ENCODE measurements at regions not wholly inside any gene's neighbourhood (a gene's known extent, or its start where the extent isn't known, plus 50 kb on each side); places are given as distances from the start of the nearest gene placed in this dataset.

DNA sequence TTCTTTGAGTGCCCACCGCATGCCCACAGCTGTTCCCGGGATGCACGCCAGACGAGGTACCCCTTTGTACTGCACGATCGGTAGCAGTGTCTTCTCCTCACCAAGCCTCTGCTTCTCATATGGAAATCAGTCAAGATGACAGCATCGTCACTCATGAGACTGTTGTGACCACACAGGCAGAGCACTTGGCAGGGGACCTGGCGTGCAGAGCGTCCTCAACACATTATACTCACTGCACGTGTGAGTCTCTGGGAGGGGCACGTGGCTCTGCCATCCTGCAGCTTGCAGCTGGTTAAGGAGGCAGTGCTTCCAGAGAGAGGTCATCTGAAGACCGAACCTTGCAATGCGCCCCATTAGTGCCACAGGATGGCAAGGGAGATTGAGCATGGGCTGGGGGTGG, 266.8 kb downstream of the NPHP4 start:
- Mint-ChIP-seq H3K4me3 (ENCODE audit: unreplicated experiment) (no peak overlapping the region), H3K36me3 (ENCODE audit: insufficient read depth, unreplicated experiment) (no peaks in the 10 kb centered on the region), H3K4me1 (ENCODE audit: low read depth, unreplicated experiment) (peaks cover 23% of the 10 kb centered on the region), H3K27ac (ENCODE audit: unreplicated experiment) (peak overlapping the region; percentile 45), H3K9me3 (ENCODE audit: unreplicated experiment) (peaks cover 11% of the 10 kb centered on the region), H3K27me3 (ENCODE audit: insufficient read depth, unreplicated experiment) (no peaks in the 10 kb centered on the region)
- ChIA-PET POLR2A (no interaction called here), CTCF (no interaction called here)
- Histone ChIP-seq H3K36me3 (ENCODE audit: control insufficient read depth, insufficient read depth, low read length) (no peaks in the 10 kb centered on the region), H3K4me1 (peaks cover 40% of the 10 kb centered on the region), H3K9me3 (peaks cover 5% of the 10 kb centered on the region; the same call in 1 of the 2 replicates), H3K27me3 (replicated peaks; ENCODE audit: control insufficient read depth, insufficient read depth, low read length) (no peaks in the 10 kb centered on the region), H3K4me3 (ENCODE audit: low read depth, low read length) (no peak overlapping the region)
- no peak for DNase-seq
- BruUV-seq (replicated peaks) = no TSS peak
- intact Hi-C loops (cut with micrococcal nuclease; ENCODE audit: unreplicated experiment) = no loop called here
- TF ChIP-seq, protein P1, sequence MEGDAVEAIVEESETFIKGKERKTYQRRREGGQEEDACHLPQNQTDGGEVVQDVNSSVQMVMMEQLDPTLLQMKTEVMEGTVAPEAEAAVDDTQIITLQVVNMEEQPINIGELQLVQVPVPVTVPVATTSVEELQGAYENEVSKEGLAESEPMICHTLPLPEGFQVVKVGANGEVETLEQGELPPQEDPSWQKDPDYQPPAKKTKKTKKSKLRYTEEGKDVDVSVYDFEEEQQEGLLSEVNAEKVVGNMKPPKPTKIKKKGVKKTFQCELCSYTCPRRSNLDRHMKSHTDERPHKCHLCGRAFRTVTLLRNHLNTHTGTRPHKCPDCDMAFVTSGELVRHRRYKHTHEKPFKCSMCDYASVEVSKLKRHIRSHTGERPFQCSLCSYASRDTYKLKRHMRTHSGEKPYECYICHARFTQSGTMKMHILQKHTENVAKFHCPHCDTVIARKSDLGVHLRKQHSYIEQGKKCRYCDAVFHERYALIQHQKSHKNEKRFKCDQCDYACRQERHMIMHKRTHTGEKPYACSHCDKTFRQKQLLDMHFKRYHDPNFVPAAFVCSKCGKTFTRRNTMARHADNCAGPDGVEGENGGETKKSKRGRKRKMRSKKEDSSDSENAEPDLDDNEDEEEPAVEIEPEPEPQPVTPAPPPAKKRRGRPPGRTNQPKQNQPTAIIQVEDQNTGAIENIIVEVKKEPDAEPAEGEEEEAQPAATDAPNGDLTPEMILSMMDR (IDR thresholded peaks at IDR 0.05; ENCODE audit: insufficient read depth in 1 of 2, low read depth in 1 of 2, low read length in 1 of 2, severe bottlenecking in 1 of 2, unreplicated experiment in 1 of 2) = no peak

DNA sequence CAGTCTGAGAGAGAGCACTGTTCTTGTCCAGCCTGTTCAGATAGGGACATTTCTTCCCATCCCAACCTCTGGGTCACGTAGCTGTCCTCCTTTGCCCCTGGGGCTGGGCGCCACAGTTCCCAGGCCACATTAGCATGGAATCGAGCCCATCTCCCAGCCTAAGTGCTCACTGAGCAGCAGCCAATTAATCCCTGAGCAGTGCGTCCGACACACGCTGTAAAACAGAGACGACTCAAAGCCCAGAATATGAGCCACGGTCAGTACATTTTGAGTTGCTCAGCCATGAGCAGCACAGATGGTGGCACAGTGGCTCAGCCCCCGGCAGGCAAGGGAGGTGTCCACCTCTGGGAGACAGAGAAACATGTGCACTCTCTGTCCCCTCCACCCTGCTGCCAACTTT, 267.4 kb downstream of the NPHP4 start:
- Mint-ChIP-seq H3K27me3 (ENCODE audit: insufficient read depth, unreplicated experiment) (no peaks in the 10 kb centered on the region), H3K4me1 (ENCODE audit: low read depth, unreplicated experiment) (peaks cover 18% of the 10 kb centered on the region), H3K9me3 (ENCODE audit: unreplicated experiment) (peaks cover 11% of the 10 kb centered on the region), H3K4me3 (ENCODE audit: unreplicated experiment) (no peak overlapping the region), H3K36me3 (ENCODE audit: insufficient read depth, unreplicated experiment) (no peaks in the 10 kb centered on the region), H3K27ac (ENCODE audit: unreplicated experiment) (no peak overlapping the region)
- BruUV-seq (replicated peaks) = no TSS peak
- H3K4me1 ChIP-seq = peaks cover 35% of the 10 kb centered on the region
- POLR2A ChIA-PET = no interaction called here
- H3K4me3 ChIP-seq (ENCODE audit: low read depth, low read length) = no peak overlapping the region
- intact Hi-C loops (cut with micrococcal nuclease; ENCODE audit: unreplicated experiment) = no loop called here
- no peak for DNase-seq
- no peaks in the 10 kb centered on the region for H3K27me3 ChIP-seq (replicated peaks; ENCODE audit: control insufficient read depth, insufficient read depth, low read length)
- peaks cover 5% of the 10 kb centered on the region; the same call in 1 of the 2 replicates for H3K9me3 ChIP-seq
- CTCF ChIA-PET = no interaction called here
- H3K36me3 ChIP-seq (ENCODE audit: control insufficient read depth, insufficient read depth, low read length) = no peaks in the 10 kb centered on the region
- TF ChIP-seq, protein P1 (IDR thresholded peaks at IDR 0.05; ENCODE audit: insufficient read depth in 1 of 2, low read depth in 1 of 2, low read length in 1 of 2, severe bottlenecking in 1 of 2, unreplicated experiment in 1 of 2) = no peak

DNA sequence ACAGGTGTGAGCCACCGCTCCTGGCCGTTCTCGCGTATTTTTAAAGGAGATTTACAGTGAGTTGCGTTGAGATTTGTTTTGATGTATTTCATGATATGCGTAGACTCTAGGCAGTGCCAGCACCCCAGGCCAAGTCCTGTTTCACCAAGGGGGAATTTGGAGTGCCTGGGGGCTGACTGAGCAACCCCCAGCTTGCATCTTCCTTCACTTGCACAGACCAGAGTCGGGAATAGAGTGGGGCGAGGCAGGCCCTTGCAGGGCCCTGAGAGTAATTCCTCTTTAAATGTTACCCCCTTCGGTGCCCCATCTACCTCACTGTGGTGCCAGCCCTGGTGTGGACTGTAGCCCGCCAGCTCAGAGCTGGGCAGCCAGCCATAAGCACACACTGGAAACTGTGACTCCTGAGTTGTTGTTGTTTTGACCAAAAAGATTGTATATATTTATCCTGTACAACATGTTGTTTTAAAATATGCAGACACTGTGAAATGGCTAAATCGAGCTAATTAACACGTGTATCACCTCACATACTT, 269.5 kb downstream of the NPHP4 start:
- DNase-seq = no peak
- Mint-ChIP-seq H3K4me1 (ENCODE audit: low read depth, unreplicated experiment) (peaks cover 6% of the 10 kb centered on the region), H3K36me3 (ENCODE audit: insufficient read depth, unreplicated experiment) (peaks cover 3% of the 10 kb centered on the region), H3K27ac (ENCODE audit: unreplicated experiment) (no peak overlapping the region), H3K4me3 (ENCODE audit: unreplicated experiment) (no peak overlapping the region), H3K9me3 (ENCODE audit: unreplicated experiment) (peaks cover 11% of the 10 kb centered on the region), H3K27me3 (ENCODE audit: insufficient read depth, unreplicated experiment) (no peaks in the 10 kb centered on the region)
- no TSS peak for BruUV-seq (replicated peaks)
- intact Hi-C loops (cut with micrococcal nuclease; ENCODE audit: unreplicated experiment) = no loop called here
- Histone ChIP-seq H3K27me3 (replicated peaks; ENCODE audit: control insufficient read depth, insufficient read depth, low read length) (no peaks in the 10 kb centered on the region), H3K4me1 (peaks cover 31% of the 10 kb centered on the region), H3K9me3 (peaks cover 5% of the 10 kb centered on the region; the same call in 1 of the 2 replicates), H3K36me3 (ENCODE audit: control insufficient read depth, insufficient read depth, low read length) (no peaks in the 10 kb centered on the region), H3K4me3 (ENCODE audit: low read depth, low read length) (no peak overlapping the region)
- TF ChIP-seq, protein P1 (IDR thresholded peaks at IDR 0.05; ENCODE audit: insufficient read depth in 1 of 2, low read depth in 1 of 2, low read length in 1 of 2, severe bottlenecking in 1 of 2, unreplicated experiment in 1 of 2) = no peak
- POLR2A ChIA-PET = no interaction called here
- CTCF ChIA-PET = no interaction called here

Measured in Caco-2 (cell line).